ENCODE measurements at regions not wholly inside any gene's neighbourhood (a gene's known extent, or its start where the extent isn't known, plus 50 kb on each side); places are given as distances from the start of the nearest gene placed in this dataset.

DNA sequence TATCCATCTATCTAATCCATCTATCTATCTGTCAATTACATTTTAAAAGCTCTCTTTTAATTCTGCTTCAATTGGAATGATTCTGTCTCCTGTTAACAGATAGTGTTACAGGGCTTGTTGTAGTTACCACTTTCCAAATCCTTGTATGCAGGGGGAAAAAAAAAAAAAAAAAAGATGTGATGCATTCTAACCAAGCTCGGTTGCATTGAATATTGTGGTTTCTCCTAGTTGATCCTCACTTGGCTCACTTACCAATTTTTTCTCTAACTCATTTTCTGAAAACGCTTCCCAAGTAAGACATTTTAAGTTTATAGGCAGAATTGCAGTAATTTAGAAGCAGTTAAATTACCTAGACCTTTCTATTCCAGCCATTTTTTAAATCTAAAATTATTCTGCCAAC is 327.9 kb upstream of the PITX2 start:
- DNase-seq (ENCODE audit: low read depth, low spot score) (no peak), FAIRE-seq (no peak)
- no peaks in the 10 kb centered on the region for H4K20me1 ChIP-seq (ENCODE audit: control insufficient read depth, extremely low read depth, insufficient read depth, low read length)
- no peak overlapping the region for H3K9ac ChIP-seq (ENCODE audit: control insufficient read depth, extremely low read depth, insufficient read depth, low read length)
- no peak overlapping the region for H3K4me2 ChIP-seq (ENCODE audit: control insufficient read depth, extremely low read depth, insufficient read depth, low read depth, low read length)
- H3K79me2 ChIP-seq (ENCODE audit: control insufficient read depth, insufficient read depth, low read length) = no peaks in the 10 kb centered on the region
- dilution Hi-C loops (cut with MboI; ENCODE audit: extremely low pct_ligation_motif_present, low sequenced_read_pairs) = loop anchor here (25.0 kb wide), 1 partner anchor 313 kb away; no protein-coding TSS in a partner anchor
- H3K36me3 ChIP-seq (ENCODE audit: control insufficient read depth in 2 of 2, extremely low read depth in 1 of 2, insufficient read depth in 2 of 2, low read length in 2 of 2) = no peaks in the 10 kb centered on the region
- no peak for TF ChIP-seq EZH2 (IDR thresholded peaks at IDR 0.05; ENCODE audit: low read length)
- TF ChIP-seq, protein P1, sequence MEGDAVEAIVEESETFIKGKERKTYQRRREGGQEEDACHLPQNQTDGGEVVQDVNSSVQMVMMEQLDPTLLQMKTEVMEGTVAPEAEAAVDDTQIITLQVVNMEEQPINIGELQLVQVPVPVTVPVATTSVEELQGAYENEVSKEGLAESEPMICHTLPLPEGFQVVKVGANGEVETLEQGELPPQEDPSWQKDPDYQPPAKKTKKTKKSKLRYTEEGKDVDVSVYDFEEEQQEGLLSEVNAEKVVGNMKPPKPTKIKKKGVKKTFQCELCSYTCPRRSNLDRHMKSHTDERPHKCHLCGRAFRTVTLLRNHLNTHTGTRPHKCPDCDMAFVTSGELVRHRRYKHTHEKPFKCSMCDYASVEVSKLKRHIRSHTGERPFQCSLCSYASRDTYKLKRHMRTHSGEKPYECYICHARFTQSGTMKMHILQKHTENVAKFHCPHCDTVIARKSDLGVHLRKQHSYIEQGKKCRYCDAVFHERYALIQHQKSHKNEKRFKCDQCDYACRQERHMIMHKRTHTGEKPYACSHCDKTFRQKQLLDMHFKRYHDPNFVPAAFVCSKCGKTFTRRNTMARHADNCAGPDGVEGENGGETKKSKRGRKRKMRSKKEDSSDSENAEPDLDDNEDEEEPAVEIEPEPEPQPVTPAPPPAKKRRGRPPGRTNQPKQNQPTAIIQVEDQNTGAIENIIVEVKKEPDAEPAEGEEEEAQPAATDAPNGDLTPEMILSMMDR (optimal IDR thresholded peaks at IDR 0.05 in 1 of 3, IDR thresholded peaks at IDR 0.05 in 1 of 3, conservative IDR thresholded peaks at IDR 0.05 in 1 of 3; ENCODE audit: extremely low read depth in 1 of 3, insufficient read depth in 2 of 3, low read length in 3 of 3) = no peak
- H3K4me1 ChIP-seq (ENCODE audit: control insufficient read depth, extremely low read depth, insufficient read depth, low read length) = no peaks in the 10 kb centered on the region
- no peaks in the 10 kb centered on the region for H3K9me3 ChIP-seq (ENCODE audit: control insufficient read depth, low read depth, low read length)
- H3K27me3 ChIP-seq (ENCODE audit: control insufficient read depth, extremely low read depth, insufficient read depth, low read length) = no peaks in the 10 kb centered on the region
- H2AFZ ChIP-seq (ENCODE audit: control insufficient read depth, low read length) = no peak overlapping the region
- H3K27ac ChIP-seq (ENCODE audit: control insufficient read depth, insufficient read depth, low read length) = no peak overlapping the region
- no peak overlapping the region for H3K4me3 ChIP-seq (ENCODE audit: control insufficient read depth in 2 of 3, extremely low read depth in 1 of 3, insufficient read depth in 2 of 3, low read depth in 1 of 3, low read length in 3 of 3)
- no peaks in the 10 kb centered on the region for H3K9me1 ChIP-seq (ENCODE audit: control insufficient read depth, extremely low read depth, insufficient read depth, low read length)

DNA sequence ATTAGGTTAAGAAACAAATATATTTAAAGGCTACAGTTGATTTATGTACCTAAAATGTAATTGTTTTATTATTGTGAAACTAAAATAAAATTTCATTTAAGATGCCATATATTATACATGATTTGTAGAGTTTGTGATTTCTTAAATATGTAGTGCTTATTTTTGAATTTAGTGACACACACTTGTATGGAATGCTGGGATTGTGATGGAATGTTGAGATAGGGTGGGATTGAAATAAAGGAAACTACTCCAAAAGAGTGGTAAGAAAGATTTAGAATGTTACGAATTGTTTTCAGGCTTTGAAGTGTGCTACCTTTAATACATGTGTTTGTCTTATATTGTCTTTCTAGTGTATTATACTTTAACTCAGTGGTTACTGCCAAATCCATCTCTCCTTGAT is 330.3 kb upstream of the PITX2 start:
- dilution Hi-C loops (cut with MboI; ENCODE audit: extremely low pct_ligation_motif_present, low sequenced_read_pairs) = loop anchor here (25.0 kb wide), 1 partner anchor 316 kb away; no protein-coding TSS in a partner anchor
- DNase-seq (ENCODE audit: low read depth, low spot score) (no peak), FAIRE-seq (no peak)
- no peaks in the 10 kb centered on the region for H3K27me3 ChIP-seq (ENCODE audit: control insufficient read depth, extremely low read depth, insufficient read depth, low read length)
- H3K79me2 ChIP-seq (ENCODE audit: control insufficient read depth, insufficient read depth, low read length) = no peaks in the 10 kb centered on the region
- H3K4me2 ChIP-seq (ENCODE audit: control insufficient read depth, extremely low read depth, insufficient read depth, low read depth, low read length) = no peak overlapping the region
- TF ChIP-seq, protein P1 (optimal IDR thresholded peaks at IDR 0.05 in 1 of 3, IDR thresholded peaks at IDR 0.05 in 1 of 3, conservative IDR thresholded peaks at IDR 0.05 in 1 of 3; ENCODE audit: extremely low read depth in 1 of 3, insufficient read depth in 2 of 3, low read length in 3 of 3) = no peak
- TF ChIP-seq EZH2 (IDR thresholded peaks at IDR 0.05; ENCODE audit: low read length) = no peak
- H3K4me3 ChIP-seq (ENCODE audit: control insufficient read depth in 2 of 3, extremely low read depth in 1 of 3, insufficient read depth in 2 of 3, low read depth in 1 of 3, low read length in 3 of 3) = no peak overlapping the region
- no peak overlapping the region for H3K9ac ChIP-seq (ENCODE audit: control insufficient read depth, extremely low read depth, insufficient read depth, low read length)
- H3K4me1 ChIP-seq (ENCODE audit: control insufficient read depth, extremely low read depth, insufficient read depth, low read length) = no peaks in the 10 kb centered on the region
- no peaks in the 10 kb centered on the region for H3K36me3 ChIP-seq (ENCODE audit: control insufficient read depth in 2 of 2, extremely low read depth in 1 of 2, insufficient read depth in 2 of 2, low read length in 2 of 2)
- no peaks in the 10 kb centered on the region for H4K20me1 ChIP-seq (ENCODE audit: control insufficient read depth, extremely low read depth, insufficient read depth, low read length)
- H2AFZ ChIP-seq (ENCODE audit: control insufficient read depth, low read length) = no peak overlapping the region
- no peak overlapping the region for H3K27ac ChIP-seq (ENCODE audit: control insufficient read depth, insufficient read depth, low read length)
- H3K9me3 ChIP-seq (ENCODE audit: control insufficient read depth, low read depth, low read length) = no peaks in the 10 kb centered on the region
- H3K9me1 ChIP-seq (ENCODE audit: control insufficient read depth, extremely low read depth, insufficient read depth, low read length) = no peaks in the 10 kb centered on the region

Measured in keratinocyte (primary cell).